ENCODE measurements at regions not wholly inside any gene's neighbourhood (a gene's known extent, or its start where the extent isn't known, plus 50 kb on each side); places are given as distances from the start of the nearest gene placed in this dataset.

DNA sequence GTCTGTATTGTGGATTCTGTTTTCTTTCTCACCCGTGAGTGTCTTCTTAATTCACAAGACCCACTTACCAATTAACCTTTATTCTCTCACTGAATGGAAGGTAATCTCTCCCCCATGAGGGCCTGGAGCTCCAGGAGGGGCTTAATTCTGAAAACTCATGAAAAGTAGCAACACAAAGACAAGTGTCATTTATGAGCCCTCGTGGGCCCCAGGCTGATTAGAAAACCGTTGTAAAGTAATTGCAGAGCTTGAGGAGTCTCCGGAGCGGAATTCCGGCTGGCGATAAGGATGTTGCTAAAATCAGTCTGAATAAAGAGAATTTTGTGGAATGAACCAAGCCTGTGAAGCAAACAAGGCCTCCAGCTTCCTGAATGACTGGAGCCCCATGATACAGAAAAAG lies 301.5 kb downstream of the HAPSTR1 start:
- TF ChIP-seq ZC3H10 (CRISPR knock-in tag; IDR thresholded peaks at IDR 0.05) (no peak), PPARA (CRISPR knock-in tag; IDR thresholded peaks at IDR 0.05; ENCODE audit: borderline replicate concordance) (no peak), ZFP3 (CRISPR knock-in tag; IDR thresholded peaks at IDR 0.05) (no peak)

Measured in SK-N-SH treated with all-trans-retinoic acid at 6 μM for 48 hours (cell line).